ELR (cell line): ENCODE measurements at regions not wholly inside any gene's neighbourhood (a gene's known extent, or its start where the extent isn't known, plus 50 kb on each side); places are given as distances from the start of the nearest gene placed in this dataset.
A peak's percentile ranks its signal among the peaks of the same experiment; 100 is the strongest.

Experiments
- DNase-seq: peaks from one replicate; pipeline ENCODE4 v3.0.0-alpha.2; 2015; ENCODE audit warnings: low read depth

GRCh38 chr13:43984292-43984691 is 104.6 kb downstream of the LACC1 start:
- no peak for DNase-seq

GRCh38 chr13:43985422-43986072 is 105.8 kb downstream of the LACC1 start:
- DNase-seq = no peak

- DNase-seq = peak; percentile 5
Observed at GRCh38 chr13:43986421-43986981, 106.8 kb downstream of the LACC1 start.

- DNase-seq = no peak
Observed at GRCh38 chr13:43988302-43988701, 108.6 kb downstream of the LACC1 start.

GRCh38 chr13:43990021-43990420 is 110.3 kb downstream of the LACC1 start:
- no peak for DNase-seq

GRCh38 chr13:43990829-43991228 is 111.1 kb downstream of the LACC1 start:
- DNase-seq = no peak

GRCh38 chr13:43991773-43992201 is 112.1 kb downstream of the LACC1 start:
- DNase-seq = no peak

GRCh38 chr13:43992211-43992610 is 112.5 kb downstream of the LACC1 start:
- DNase-seq = no peak

- no peak for DNase-seq
Observed at GRCh38 chr13:43994999-43995859, 115.5 kb downstream of the LACC1 start.

GRCh38 chr13:43996221-43996620 is 116.5 kb downstream of the LACC1 start:
- no peak for DNase-seq

GRCh38 chr13:44003481-44003880 is 123.8 kb downstream of the LACC1 start:
- DNase-seq = no peak

GRCh38 chr13:44004878-44005277 is 125.2 kb downstream of the LACC1 start:
- peak; percentile 86 for DNase-seq

GRCh38 chr13:44007451-44007850 is 127.7 kb downstream of the LACC1 start:
- DNase-seq = no peak

GRCh38 chr13:44011036-44011435 is 131.3 kb downstream of the LACC1 start:
- peak; percentile 58 for DNase-seq

- DNase-seq = no peak
Observed at GRCh38 chr13:44012910-44013757, 133.4 kb downstream of the LACC1 start.

GRCh38 chr13:44013758-44014291 is 134.1 kb downstream of the LACC1 start:
- peak; percentile 47 for DNase-seq

- DNase-seq = no peak
Observed at GRCh38 chr13:44014501-44014900, 134.8 kb downstream of the LACC1 start.

- no peak for DNase-seq
Observed at GRCh38 chr13:44015118-44015517, 135.4 kb downstream of the LACC1 start.

- no peak for DNase-seq
Observed at GRCh38 chr13:44015811-44016210, 136.1 kb downstream of the LACC1 start.

- DNase-seq = no peak
Observed at GRCh38 chr13:44017756-44018309, 138.1 kb downstream of the LACC1 start.

- no peak for DNase-seq
Observed at GRCh38 chr13:44019651-44020050, 139.9 kb downstream of the LACC1 start.

GRCh38 chr13:44021422-44021821 is 141.7 kb downstream of the LACC1 start:
- no peak for DNase-seq
